Gastrocnemius medialis (tissue), 4 donors: ENCODE measurements at regions not wholly inside any gene's neighbourhood (a gene's known extent, or its start where the extent isn't known, plus 50 kb on each side); places are given as distances from the start of the nearest gene placed in this dataset.
"Not testable (repeated sequence)": the region's sequence is repeated elsewhere in the genome, so short reads cannot be mapped to it uniquely, and the experiment has no call there.

Experiments
- CTCF ChIP-seq, 5 experiments: fragments of 450-650 bp in 3 of 5; fragments of 200-600 bp in 2 of 5; sonication (generic) in 2 of 5; IDR thresholded peaks in 4 of 5; conservative IDR thresholded peaks in 1 of 5; 1 replicate in 4 of 5; 2 replicates in 1 of 5; pipeline ENCODE4 v1.5.1; 2016 to 2019; ENCODE audit warnings: antibody characterized with exemption in 5 of 5, mild to moderate bottlenecking in 3 of 5, moderate library complexity in 3 of 5
- POLR2A ChIP-seq, 2 donors: fragments of 450-650 bp; IDR thresholded peaks; one replicate each; pipeline ENCODE4 v1.6.1; 2017; ENCODE audit warnings: antibody characterized with exemption in 2 of 2, mild to moderate bottlenecking in 2 of 2, moderate library complexity in 2 of 2

DNA sequence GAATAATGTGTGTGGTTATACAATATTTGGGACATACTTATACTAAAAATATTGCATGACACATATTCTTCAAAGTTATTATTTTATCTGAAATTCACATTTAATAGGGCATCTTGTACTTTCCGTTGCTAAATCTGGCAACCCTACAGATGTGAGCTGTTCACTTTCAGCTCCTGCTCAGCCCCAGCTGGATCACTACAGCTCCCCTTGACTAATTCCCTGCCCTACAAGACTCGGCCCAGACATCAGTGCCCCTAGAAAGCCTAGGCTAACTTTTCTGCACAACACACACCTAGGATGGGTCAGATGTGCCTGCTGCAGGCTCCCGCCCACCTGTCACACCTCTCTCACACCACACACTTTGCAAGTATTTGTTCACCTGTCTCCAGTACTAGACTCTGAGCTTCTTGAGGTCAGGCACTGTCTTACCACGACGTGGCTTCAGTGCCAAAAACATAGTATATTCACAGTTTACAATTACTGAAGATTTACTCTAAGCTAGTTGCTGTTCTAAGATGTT lies 84.1 kb downstream of the PRR15 start:
- TF ChIP-seq POLR2A (IDR thresholded peaks at IDR 0.05); CTCF (IDR thresholded peaks at IDR 0.05 in 4 of 5, conservative IDR thresholded peaks at IDR 0.05 in 1 of 5): not testable (repeated sequence)
